HG03108 (cell line): ENCODE measurements at regions not wholly inside any gene's neighbourhood (a gene's known extent, or its start where the extent isn't known, plus 50 kb on each side); places are given as distances from the start of the nearest gene placed in this dataset.
A peak's percentile ranks its signal among the peaks of the same experiment; 100 is the strongest.

Experiments used
- ATAC-seq: cut with Tn5 transposase; IDR thresholded peaks from one replicate; pipeline ENCODE4 v1.9.1; 2021; ENCODE audit warnings: moderate library complexity; ENCODE audit not compliant: unreplicated experiment

DNA sequence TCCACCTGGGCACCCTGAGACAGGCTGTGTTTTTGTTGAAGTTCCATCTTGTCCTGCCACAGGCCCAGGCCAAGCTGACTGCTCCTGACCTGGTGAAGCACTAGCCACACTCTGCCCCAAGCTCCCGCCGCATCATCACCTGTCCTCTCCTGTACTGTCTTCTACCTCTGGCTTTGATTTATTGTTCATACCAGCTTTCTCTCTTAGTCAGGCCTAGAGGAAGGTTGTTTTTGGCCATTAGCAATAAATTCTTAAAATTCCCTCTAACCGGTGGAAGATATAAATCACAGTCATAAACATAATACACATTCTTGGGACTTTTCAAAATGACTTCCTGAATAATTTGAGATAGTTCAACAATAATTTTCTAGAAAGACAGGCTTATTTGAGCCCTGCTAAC is 169.4 kb downstream of the DAD1 start:
- ATAC-seq, result no peak

DNA sequence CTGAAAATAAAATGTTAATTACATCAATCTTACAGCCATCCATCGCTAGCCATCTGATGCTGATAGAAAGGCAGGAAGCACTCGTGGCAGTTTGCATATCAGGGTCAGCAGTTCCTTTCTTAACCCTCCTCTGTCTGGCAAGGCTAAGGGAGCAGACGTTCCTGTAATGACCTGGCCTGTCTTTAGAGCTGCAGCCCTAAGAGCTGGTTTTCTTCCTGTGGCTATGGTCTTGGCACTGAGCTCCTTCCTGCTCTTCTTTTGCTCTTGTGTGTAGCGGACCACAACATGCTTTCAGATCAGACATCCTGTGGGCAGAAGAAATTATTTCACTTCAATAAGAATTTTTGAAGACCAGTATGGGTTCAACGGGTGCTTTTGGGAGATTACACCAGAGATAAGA is 170.4 kb downstream of the DAD1 start:
- peak; percentile 80 for ATAC-seq

- ATAC-seq, result no peak
Observed at GRCh38 chr14:22417914-22418313, 171.1 kb downstream of the DAD1 start.

DNA sequence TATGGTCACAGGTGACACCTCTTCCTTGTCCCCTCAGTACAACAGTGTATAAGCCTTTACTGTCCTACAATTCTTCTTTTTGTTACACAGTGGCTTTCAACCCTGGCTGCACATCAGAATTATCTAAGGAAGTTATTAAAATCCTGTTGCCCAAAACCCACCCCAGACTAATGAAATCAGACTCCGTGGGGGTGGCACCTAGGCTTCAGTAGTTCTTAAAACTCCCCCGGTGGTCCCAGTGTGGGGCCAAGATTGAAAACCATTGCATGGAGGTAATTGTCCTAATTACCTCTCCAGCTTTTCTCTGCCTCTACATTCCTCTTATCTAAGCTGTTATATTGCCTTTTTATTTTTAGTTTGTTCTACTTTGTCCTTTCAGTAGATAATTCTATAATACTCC is 172.8 kb downstream of the DAD1 start:
- no peak for ATAC-seq

GRCh38 chr14:22415605-22415959 is 173.4 kb downstream of the DAD1 start:
- no peak for ATAC-seq

- ATAC-seq, result no peak
Observed at GRCh38 chr14:22414876-22415604, 174.0 kb downstream of the DAD1 start.

- ATAC-seq, result no peak
Observed at GRCh38 chr14:22412926-22413411, 176.1 kb downstream of the DAD1 start.

DNA sequence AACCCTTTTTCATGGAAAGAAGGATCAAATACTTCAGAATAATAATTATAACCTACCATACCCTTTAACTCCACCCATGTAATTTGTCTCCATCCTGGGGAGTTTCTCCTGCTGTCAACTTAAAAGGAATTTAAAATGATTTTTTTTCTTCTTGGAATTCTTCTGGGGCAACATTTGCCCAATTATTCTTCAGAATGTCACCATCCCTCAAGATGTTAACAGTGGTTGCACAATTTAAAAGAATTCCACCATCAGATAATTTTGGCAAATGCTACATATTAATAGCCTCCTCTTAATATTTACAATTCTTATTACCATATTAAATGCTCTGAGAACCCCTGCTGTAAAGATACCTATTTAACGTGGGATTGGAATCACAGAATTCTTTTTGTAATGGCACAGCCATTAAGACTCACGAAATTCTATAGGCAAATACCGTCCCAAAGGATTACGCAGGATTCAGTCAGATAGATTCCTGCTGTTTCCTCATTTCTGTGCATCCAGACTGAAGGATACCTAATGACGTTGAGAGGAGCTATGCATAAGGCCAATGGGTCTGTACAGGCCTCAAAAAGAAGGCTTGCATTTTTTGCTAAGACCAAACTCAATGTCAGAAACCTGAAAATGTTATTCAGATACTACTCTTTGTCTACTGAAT is 177.5 kb downstream of the DAD1 start:
- no peak for ATAC-seq

DNA sequence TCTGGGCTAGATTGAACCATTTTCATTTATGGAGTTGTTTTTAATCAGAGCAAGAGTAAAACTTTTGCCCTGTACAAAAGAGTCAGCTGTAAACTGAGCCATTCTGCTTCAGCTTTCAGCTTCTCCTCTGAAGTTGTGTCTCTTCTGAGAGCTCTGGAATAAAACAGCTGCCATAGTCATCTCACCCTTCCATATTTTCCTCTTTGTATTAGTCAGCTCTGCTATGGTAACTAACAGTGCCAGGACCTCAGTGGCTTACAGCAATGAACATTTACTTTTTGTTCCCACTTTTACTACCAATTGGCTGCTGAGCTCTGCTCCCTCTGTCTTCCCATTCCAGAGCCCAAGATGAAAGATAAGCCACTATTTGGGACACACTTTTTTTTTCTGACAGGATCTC is 178.5 kb downstream of the DAD1 start:
- ATAC-seq, result no peak

GRCh38 chr14:22409006-22409405 is 180.0 kb downstream of the DAD1 start:
- ATAC-seq, result no peak

DNA sequence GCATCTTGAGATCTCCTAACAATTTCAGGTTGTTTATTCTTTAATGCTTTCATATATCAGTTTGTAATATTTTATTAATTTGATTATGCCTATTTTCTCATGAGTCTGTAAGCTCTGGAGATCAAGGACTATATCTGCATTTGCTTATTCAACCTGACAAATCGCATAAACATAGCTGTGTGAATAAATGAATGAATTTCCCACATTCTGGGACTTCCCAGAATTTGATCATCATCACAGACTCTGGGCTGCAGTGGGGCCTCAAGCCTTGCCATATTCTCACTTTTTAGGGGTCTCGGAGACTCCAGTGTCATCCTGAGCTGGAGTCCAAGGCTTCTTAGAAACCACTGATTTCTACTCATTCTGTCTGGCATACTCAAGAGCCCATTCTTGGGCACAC is 180.5 kb downstream of the DAD1 start:
- no peak for ATAC-seq

GRCh38 chr14:22407033-22407432 is 182.0 kb downstream of the DAD1 start:
- no peak for ATAC-seq

- no peak for ATAC-seq
Observed at GRCh38 chr14:22405201-22405600, 183.8 kb downstream of the DAD1 start.

DNA sequence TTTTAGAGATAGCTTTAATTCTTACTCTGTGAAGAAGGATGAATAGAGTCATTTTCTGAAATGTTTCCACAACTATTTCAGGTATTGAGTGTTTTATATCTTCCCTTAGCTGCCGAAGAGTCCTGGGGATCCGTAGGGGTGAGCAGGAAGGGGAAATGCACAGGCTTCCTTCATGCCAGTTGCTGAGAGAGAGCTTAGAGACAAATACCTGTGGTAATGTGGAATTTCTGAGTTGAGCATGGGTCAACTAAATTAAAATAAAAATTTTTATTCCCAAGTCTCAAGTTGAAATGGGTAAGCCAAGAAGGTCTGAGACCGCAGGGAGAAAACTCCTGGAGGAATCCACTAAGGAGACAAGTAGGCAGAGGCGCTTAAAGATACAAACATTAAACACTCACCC is 185.7 kb downstream of the DAD1 start:
- ATAC-seq, result no peak

GRCh38 chr14:22400655-22401259 is 188.3 kb downstream of the DAD1 start:
- no peak for ATAC-seq

GRCh38 chr14:22399776-22400175 is 189.2 kb downstream of the DAD1 start:
- no peak for ATAC-seq

DNA sequence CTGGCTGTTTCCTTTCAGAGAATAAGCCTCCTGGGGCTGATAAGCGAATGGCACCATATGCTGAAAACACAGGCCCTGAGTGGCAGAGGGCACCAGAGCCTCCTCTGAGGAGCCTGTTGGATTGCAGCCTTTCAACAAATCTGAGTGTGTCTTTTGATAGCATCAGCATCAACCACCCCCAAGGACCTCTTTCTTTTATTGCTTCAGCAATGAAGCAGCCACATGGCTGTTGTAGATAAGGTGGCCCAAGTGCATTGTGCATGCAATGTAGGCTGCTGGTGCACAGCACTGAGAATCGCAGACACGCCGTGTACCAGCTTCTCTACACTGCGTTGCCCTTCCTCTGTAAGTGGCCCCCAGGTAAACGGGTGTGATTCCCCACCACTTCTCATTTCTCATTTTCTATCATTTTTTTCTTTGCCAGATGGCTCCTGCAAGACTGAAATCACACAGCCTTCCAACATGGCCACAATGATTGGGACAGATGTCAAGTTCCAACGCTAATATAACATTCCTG is 191.7 kb downstream of the DAD1 start:
- ATAC-seq, result no peak

- ATAC-seq, result no peak
Observed at GRCh38 chr14:22395803-22396202, 193.2 kb downstream of the DAD1 start.

DNA sequence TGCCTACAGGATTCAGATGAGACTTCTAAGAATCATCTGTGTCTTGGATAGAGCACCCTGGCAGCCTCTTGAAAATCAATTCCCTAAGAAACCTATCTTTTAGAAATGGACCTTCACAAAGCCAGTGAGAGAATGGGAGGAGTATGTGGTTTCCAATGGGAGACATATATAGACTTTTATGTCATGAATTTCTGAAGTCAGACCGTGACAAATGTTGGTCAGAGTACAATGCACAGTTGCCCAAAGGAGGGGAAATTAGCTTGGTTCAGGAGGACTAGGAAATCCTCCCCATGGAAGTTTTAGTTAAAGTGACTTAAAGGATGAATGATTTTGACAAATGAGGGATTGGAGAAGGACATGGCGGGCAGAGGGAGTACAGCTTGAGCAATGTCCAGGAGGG is 194.4 kb downstream of the DAD1 start:
- ATAC-seq, result no peak

GRCh38 chr14:22393796-22394195 is 195.2 kb downstream of the DAD1 start:
- ATAC-seq, result no peak

DNA sequence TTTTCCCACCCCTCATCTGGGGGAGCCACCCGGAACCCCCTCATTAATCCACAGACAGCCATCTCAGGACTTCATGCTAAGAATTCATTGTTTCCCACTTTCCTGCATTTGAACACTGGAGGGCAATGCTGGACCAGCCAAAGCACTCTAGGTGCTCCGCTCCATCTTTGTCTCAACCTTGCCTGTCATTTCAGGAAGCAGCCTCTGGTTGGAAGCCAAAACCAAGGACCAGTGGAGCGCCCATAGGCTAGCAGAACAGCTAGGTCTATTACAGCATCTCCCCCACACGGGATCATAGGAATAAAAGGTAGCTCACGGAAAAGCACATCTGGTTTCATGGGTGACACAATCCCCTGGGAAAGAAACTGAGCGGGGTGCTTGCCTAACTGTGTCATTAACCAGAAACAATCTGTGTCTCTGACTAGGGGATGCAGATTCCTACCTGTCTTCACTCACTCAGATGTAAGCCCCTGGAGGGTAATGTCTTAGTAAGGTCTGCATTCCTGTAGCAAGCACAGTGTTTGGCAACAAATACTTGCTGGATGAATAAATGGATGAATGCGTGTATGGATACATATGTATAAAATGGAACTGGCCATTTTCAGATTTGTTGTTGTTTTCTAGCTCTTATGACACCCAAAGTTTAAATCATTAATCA is 197.0 kb downstream of the DAD1 start:
- ATAC-seq, result no peak
